ENCODE measurements at regions not wholly inside any gene's neighbourhood (a gene's known extent, or its start where the extent isn't known, plus 50 kb on each side); places are given as distances from the start of the nearest gene placed in this dataset.

DNA sequence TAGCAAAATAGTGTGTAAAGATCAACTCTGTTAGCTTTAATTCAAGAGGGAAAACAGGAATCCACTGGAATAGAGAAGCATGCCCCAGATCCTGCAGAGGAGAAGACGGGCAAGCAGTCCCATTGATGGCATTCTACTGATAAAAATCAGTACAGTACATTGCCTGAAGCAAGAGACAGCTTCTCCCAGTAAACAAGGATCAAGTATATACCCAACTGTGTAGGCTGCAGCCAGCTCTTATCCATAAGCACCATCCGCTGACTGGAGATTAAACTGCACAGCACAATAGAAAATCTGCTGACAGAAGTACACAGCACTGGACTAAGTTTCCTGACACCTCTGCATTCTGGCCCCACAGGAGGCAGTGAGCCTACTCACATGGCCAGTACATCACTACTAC lies 110.1 kb downstream of the COX18 start:
- H3K4me2 ChIP-seq (ENCODE audit: low read length) = no peak overlapping the region
- no peaks in the 10 kb centered on the region for H4K20me1 ChIP-seq (ENCODE audit: insufficient read depth)
- ChIA-PET POLR2A (no interaction called here), CTCF (no interaction called here), RAD21 (ENCODE audit: low non-redundant PET in 1 of 2, low total read pairs in 2 of 2, uncharacterized antibody in 2 of 2, unreplicated experiment in 2 of 2) (no interaction called here)
- no peaks in the 10 kb centered on the region for H3K36me3 ChIP-seq (ENCODE audit: control insufficient read depth in 1 of 2, insufficient read depth in 2 of 2, low read length in 2 of 2)
- H2AFZ ChIP-seq (ENCODE audit: low read depth, low read length, poor library complexity, severe bottlenecking) = no peak overlapping the region
- no peaks in the 10 kb centered on the region for H3K9me2 ChIP-seq (ENCODE audit: insufficient read depth)
- TF ChIP-seq FOSL1 (IDR thresholded peaks at IDR 0.05; ENCODE audit: low read depth) (no peak), CBX3 (IDR thresholded peaks at IDR 0.05; ENCODE audit: low read depth) (no peak), EZH2phosphoT487 (IDR thresholded peaks at IDR 0.05; ENCODE audit: borderline replicate concordance) (no peak), ZFX (IDR thresholded peaks at IDR 0.05) (no peak)
- no peaks in the 10 kb centered on the region for H3K27me3 ChIP-seq (ENCODE audit: insufficient read depth, low read length)
- DNase-seq (ENCODE audit: low read depth, low spot score) = no peak
- no peaks in the 10 kb centered on the region for H3K4me1 ChIP-seq (ENCODE audit: control insufficient read depth in 1 of 2, insufficient read depth in 2 of 2, low read length in 2 of 2)
- H3K79me2 ChIP-seq (ENCODE audit: insufficient read depth, low read length) = no peaks in the 10 kb centered on the region
- H3K9ac ChIP-seq (ENCODE audit: low read length) = no peak overlapping the region
- BruUV-seq (replicated peaks) = no TSS peak
- H3K4me3 ChIP-seq (replicated peaks in 1 of 2; ENCODE audit: low read depth in 1 of 2, low read length in 2 of 2) = no peak overlapping the region
- intact Hi-C loops (cut with micrococcal nuclease) = no loop called here
- no peak for ATAC-seq
- H3K27ac ChIP-seq (ENCODE audit: low read depth, low read length) = no peak overlapping the region
- H3K9me3 ChIP-seq (ENCODE audit: control insufficient read depth in 1 of 2, insufficient read depth in 1 of 2, low read depth in 1 of 2, low read length in 2 of 2) = no peaks in the 10 kb centered on the region

DNA sequence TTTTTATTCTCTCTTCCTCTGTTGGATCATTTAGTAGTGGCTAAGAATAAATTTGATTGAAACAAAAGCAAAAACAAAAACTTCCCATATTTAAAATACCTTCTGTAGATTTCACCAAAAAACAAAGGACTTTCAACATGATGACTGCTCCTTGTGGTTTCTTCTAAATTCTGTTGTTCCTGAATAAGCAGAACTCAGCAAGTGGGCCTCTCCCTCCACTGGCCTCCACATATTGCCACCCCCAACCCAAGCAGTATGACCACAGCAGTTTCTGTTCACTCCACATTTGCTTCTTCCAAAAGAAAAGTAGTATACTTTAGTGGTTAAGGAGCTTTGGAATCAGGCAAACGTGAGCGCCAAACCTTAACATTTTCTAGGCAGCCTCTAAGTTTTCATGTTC lies 114.7 kb downstream of the COX18 start:
- Histone ChIP-seq H4K20me1 (ENCODE audit: insufficient read depth) (no peaks in the 10 kb centered on the region), H3K4me1 (ENCODE audit: control insufficient read depth in 1 of 2, insufficient read depth in 2 of 2, low read length in 2 of 2) (no peaks in the 10 kb centered on the region), H3K9ac (ENCODE audit: low read length) (no peak overlapping the region), H3K79me2 (ENCODE audit: insufficient read depth, low read length) (no peaks in the 10 kb centered on the region), H3K4me3 (replicated peaks in 1 of 2; ENCODE audit: low read depth in 1 of 2, low read length in 2 of 2) (no peak overlapping the region), H3K4me2 (ENCODE audit: low read length) (no peak overlapping the region), H3K27me3 (ENCODE audit: insufficient read depth, low read length) (no peaks in the 10 kb centered on the region), H3K9me3 (ENCODE audit: control insufficient read depth in 1 of 2, insufficient read depth in 1 of 2, low read depth in 1 of 2, low read length in 2 of 2) (no peaks in the 10 kb centered on the region), H2AFZ (ENCODE audit: low read depth, low read length, poor library complexity, severe bottlenecking) (no peak overlapping the region), H3K9me2 (ENCODE audit: insufficient read depth) (no peaks in the 10 kb centered on the region), H3K36me3 (ENCODE audit: control insufficient read depth in 1 of 2, insufficient read depth in 2 of 2, low read length in 2 of 2) (no peaks in the 10 kb centered on the region), H3K27ac (ENCODE audit: low read depth, low read length) (no peak overlapping the region)
- RAD21 ChIA-PET (ENCODE audit: low non-redundant PET in 1 of 2, low total read pairs in 2 of 2, uncharacterized antibody in 2 of 2, unreplicated experiment in 2 of 2) = no interaction called here
- intact Hi-C loops (cut with micrococcal nuclease) = no loop called here
- POLR2A ChIA-PET = no interaction called here
- CTCF ChIA-PET = no interaction called here
- no TSS peak for BruUV-seq (replicated peaks)
- no peak for DNase-seq (ENCODE audit: low read depth, low spot score)
- ATAC-seq = no peak
- TF ChIP-seq TCF7L2 (IDR thresholded peaks at IDR 0.05; ENCODE audit: borderline replicate concordance, extremely low read depth, insufficient read depth, insufficient read length) = no peak

DNA sequence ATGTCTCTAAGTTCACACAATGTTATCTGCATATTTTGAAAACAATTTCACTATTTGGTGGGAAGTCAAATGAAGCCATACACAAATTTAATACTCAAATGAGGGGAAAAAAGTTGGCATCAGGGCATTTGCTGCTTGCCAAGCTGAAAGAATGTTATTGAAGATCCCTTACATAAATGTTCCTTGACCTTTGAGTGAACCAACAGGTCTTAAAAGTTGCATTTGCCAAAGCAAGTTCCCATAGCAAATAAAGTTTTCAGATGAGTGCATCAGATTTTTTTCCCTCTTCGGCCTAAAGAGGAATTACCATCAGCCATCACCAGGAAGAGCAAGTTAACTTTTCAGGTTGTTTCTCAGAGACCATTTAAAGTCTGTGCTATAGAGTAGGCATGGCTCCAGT lies 115.9 kb downstream of the COX18 start:
- H3K36me3 ChIP-seq (ENCODE audit: control insufficient read depth in 1 of 2, insufficient read depth in 2 of 2, low read length in 2 of 2) = no peaks in the 10 kb centered on the region
- no peaks in the 10 kb centered on the region for H3K4me1 ChIP-seq (ENCODE audit: control insufficient read depth in 1 of 2, insufficient read depth in 2 of 2, low read length in 2 of 2)
- H3K4me3 ChIP-seq (replicated peaks in 1 of 2; ENCODE audit: low read depth in 1 of 2, low read length in 2 of 2) = no peak overlapping the region
- H3K27ac ChIP-seq (ENCODE audit: low read depth, low read length) = no peak overlapping the region
- intact Hi-C loops (cut with micrococcal nuclease) = no loop called here
- no peaks in the 10 kb centered on the region for H3K9me3 ChIP-seq (ENCODE audit: control insufficient read depth in 1 of 2, insufficient read depth in 1 of 2, low read depth in 1 of 2, low read length in 2 of 2)
- no peaks in the 10 kb centered on the region for H3K27me3 ChIP-seq (ENCODE audit: insufficient read depth, low read length)
- BruUV-seq (replicated peaks) = no TSS peak
- no peak overlapping the region for H3K4me2 ChIP-seq (ENCODE audit: low read length)
- no peaks in the 10 kb centered on the region for H3K9me2 ChIP-seq (ENCODE audit: insufficient read depth)
- POLR2A ChIA-PET = no interaction called here
- no peak overlapping the region for H3K9ac ChIP-seq (ENCODE audit: low read length)
- CTCF ChIA-PET = no interaction called here
- no peak overlapping the region for H2AFZ ChIP-seq (ENCODE audit: low read depth, low read length, poor library complexity, severe bottlenecking)
- RAD21 ChIA-PET (ENCODE audit: low non-redundant PET in 1 of 2, low total read pairs in 2 of 2, uncharacterized antibody in 2 of 2, unreplicated experiment in 2 of 2) = no interaction called here
- no peaks in the 10 kb centered on the region for H4K20me1 ChIP-seq (ENCODE audit: insufficient read depth)
- DNase-seq (ENCODE audit: low read depth, low spot score) (no peak), ATAC-seq (no peak)
- H3K79me2 ChIP-seq (ENCODE audit: insufficient read depth, low read length) = no peaks in the 10 kb centered on the region
- TF ChIP-seq TCF7L2 (IDR thresholded peaks at IDR 0.05; ENCODE audit: borderline replicate concordance, extremely low read depth, insufficient read depth, insufficient read length) (no peak), ELF1 (IDR thresholded peaks at IDR 0.05; ENCODE audit: borderline replicate concordance, low read depth) (no peak), FOSL1 (IDR thresholded peaks at IDR 0.05; ENCODE audit: low read depth) (no peak), ZFX (IDR thresholded peaks at IDR 0.05) (no peak), EGR1 (IDR thresholded peaks at IDR 0.05; ENCODE audit: low read depth) (no peak), POLR2A (IDR thresholded peaks at IDR 0.05; ENCODE audit: borderline replicate concordance, extremely low read depth, insufficient read depth, insufficient read length) (no peak), CEBPB (IDR thresholded peaks at IDR 0.05; ENCODE audit: low read depth) (no peak)

Data from HCT116 (cell line).